ENCODE measurements at regions not wholly inside any gene's neighbourhood (a gene's known extent, or its start where the extent isn't known, plus 50 kb on each side); places are given as distances from the start of the nearest gene placed in this dataset.

DNA sequence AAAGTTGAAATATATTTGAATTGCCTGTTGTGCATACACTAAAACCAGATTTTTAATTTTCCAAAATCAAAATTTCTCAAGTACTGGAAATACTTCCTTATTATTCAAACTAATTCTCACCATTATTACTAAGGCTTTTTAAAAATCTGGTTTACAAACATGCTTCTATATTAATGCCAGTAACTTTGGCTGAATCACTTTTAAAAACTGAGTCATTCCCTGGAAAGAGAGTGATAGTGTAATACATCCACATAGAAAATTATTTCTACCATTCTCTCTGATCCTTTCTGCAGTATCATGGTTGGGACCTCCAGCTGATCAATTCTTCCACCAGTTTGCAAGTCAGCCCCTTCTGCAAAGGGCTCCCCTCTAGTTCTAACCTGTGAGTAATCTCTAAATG is 165.3 kb upstream of the FAM241A start:
- TF ChIP-seq, protein P1, sequence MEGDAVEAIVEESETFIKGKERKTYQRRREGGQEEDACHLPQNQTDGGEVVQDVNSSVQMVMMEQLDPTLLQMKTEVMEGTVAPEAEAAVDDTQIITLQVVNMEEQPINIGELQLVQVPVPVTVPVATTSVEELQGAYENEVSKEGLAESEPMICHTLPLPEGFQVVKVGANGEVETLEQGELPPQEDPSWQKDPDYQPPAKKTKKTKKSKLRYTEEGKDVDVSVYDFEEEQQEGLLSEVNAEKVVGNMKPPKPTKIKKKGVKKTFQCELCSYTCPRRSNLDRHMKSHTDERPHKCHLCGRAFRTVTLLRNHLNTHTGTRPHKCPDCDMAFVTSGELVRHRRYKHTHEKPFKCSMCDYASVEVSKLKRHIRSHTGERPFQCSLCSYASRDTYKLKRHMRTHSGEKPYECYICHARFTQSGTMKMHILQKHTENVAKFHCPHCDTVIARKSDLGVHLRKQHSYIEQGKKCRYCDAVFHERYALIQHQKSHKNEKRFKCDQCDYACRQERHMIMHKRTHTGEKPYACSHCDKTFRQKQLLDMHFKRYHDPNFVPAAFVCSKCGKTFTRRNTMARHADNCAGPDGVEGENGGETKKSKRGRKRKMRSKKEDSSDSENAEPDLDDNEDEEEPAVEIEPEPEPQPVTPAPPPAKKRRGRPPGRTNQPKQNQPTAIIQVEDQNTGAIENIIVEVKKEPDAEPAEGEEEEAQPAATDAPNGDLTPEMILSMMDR (conservative IDR thresholded peaks at IDR 0.05) = no peak
- no peak overlapping the region for H3K4me3 Mint-ChIP-seq
- no peaks in the 10 kb centered on the region for H3K36me3 Mint-ChIP-seq
- peaks cover 5% of the 10 kb centered on the region for H3K4me1 Mint-ChIP-seq (ENCODE audit: unreplicated experiment)
- H3K9me3 Mint-ChIP-seq = peaks cover 12% of the 10 kb centered on the region
- peaks cover 25% of the 10 kb centered on the region for H3K27me3 Mint-ChIP-seq
- DNase-seq (ENCODE audit: extremely low spot score, unreplicated experiment) = no peak
- H3K27ac Mint-ChIP-seq = no peak overlapping the region

DNA sequence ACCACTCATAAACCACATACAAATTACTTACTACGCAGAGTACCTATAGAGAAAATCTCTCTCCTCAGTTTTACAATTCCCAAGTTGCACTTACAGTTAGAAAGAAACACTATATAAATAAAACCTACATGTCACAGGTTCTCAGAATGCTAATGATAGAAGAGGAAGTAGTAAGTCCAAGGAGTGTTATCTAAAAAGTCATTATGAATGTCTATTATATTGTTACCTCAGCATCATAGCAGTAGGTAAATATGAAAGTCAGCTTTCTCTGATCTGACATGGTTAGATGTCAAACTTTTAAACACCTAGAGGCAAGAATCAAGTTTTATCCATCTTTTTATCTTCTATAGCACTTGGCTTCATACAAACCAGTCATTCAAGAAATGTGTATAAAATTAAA is 163.2 kb upstream of the FAM241A start:
- no peak for DNase-seq (ENCODE audit: extremely low spot score, unreplicated experiment)
- peaks cover 13% of the 10 kb centered on the region for H3K4me1 Mint-ChIP-seq (ENCODE audit: unreplicated experiment)
- H3K27ac Mint-ChIP-seq = no peak overlapping the region
- TF ChIP-seq, protein P1 (conservative IDR thresholded peaks at IDR 0.05) = no peak
- H3K9me3 Mint-ChIP-seq = peaks cover under 1% of the 10 kb centered on the region
- H3K27me3 Mint-ChIP-seq = peaks cover 39% of the 10 kb centered on the region
- H3K4me3 Mint-ChIP-seq = no peak overlapping the region
- H3K36me3 Mint-ChIP-seq = no peaks in the 10 kb centered on the region

DNA sequence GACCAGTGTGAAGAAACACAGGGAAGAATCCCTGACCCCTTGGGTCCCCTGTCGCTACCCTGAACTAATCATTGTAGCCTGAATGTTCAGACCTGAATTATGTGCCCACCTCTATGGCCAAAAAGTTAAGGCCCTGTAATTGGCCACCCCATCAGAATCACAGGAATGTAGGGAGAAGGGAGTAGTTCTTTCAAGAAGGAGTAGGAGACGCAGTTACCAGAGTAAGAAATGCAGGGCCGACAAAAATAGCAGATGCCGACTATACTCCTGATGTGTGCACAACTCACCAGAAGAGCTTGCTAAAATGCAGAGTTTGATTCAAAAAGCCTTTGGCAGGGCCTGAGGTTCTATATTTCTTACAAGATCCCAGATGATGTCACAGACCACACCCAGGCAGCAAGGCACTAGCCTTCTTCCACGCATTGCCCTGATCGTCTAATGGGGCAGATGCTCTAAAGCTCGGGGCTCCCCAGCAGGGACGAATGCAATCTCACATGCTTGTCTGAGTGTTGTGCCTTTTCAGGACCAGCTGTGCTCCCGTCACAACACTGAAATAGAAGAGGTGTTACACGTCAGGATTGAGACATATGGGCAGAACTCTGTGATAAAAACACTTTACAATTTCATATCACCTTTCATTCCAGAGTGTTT is 161.0 kb upstream of the FAM241A start:
- Mint-ChIP-seq H3K36me3 (no peaks in the 10 kb centered on the region), H3K4me1 (ENCODE audit: unreplicated experiment) (peaks cover 13% of the 10 kb centered on the region), H3K9me3 (no peaks in the 10 kb centered on the region), H3K4me3 (peak overlapping the region; percentile 32), H3K27me3 (peaks cover 39% of the 10 kb centered on the region), H3K27ac (no peak overlapping the region)
- DNase-seq (ENCODE audit: extremely low spot score, unreplicated experiment) = no peak
- TF ChIP-seq, protein P1 (conservative IDR thresholded peaks at IDR 0.05) = no peak

DNA sequence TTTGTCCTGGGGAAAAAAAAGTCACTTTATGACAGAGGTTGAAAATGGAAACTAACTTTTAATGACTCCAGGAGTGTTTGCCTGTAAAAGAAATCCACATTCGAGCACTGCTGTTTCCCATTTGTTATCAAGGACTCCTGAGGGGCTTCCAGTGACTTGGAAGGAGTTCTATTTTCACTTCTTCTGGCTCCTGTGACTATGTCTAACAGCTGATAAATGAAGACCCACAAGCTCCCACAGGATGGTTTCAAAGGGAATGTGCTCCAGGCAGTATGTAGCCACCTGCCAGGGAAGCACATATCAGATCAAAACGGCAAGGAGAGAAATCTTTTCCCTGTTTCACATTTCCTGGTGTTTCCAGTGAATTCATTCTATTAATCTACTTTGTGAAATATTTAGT is 159.8 kb upstream of the FAM241A start:
- Mint-ChIP-seq H3K36me3 (no peaks in the 10 kb centered on the region), H3K4me3 (no peak overlapping the region), H3K9me3 (no peaks in the 10 kb centered on the region), H3K4me1 (ENCODE audit: unreplicated experiment) (peaks cover 13% of the 10 kb centered on the region), H3K27ac (no peak overlapping the region), H3K27me3 (peaks cover 43% of the 10 kb centered on the region)
- TF ChIP-seq, protein P1 (conservative IDR thresholded peaks at IDR 0.05) = no peak
- no peak for DNase-seq (ENCODE audit: extremely low spot score, unreplicated experiment)

DNA sequence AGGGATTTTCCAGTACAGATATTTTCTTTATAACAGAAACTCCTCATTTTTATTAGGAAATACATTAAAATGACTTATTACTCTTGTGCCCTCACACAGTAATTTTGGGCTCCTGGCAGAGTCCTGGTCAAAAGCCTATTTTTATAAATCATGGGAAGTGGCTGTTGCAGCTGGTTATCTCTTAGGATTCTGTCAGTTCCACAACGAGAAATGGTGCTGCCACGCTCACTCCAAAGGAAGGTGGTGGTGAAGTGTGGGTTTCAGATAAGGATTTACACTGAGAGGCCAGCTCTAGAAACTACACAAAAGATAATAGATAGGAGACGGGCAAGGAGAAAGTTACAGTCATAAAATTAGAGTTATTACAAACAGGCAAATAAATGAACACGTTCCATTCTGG is 159.2 kb upstream of the FAM241A start:
- H3K27me3 Mint-ChIP-seq = peaks cover 45% of the 10 kb centered on the region
- no peak for DNase-seq (ENCODE audit: extremely low spot score, unreplicated experiment)
- H3K9me3 Mint-ChIP-seq = no peaks in the 10 kb centered on the region
- no peak overlapping the region for H3K27ac Mint-ChIP-seq
- TF ChIP-seq, protein P1 (conservative IDR thresholded peaks at IDR 0.05) = no peak
- no peak overlapping the region for H3K4me3 Mint-ChIP-seq
- no peaks in the 10 kb centered on the region for H3K36me3 Mint-ChIP-seq
- H3K4me1 Mint-ChIP-seq (ENCODE audit: unreplicated experiment) = peaks cover 13% of the 10 kb centered on the region

All from type B pancreatic cell (in vitro differentiated cells).